ENCODE measurements at regions not wholly inside any gene's neighbourhood (a gene's known extent, or its start where the extent isn't known, plus 50 kb on each side); places are given as distances from the start of the nearest gene placed in this dataset.
"Not testable (repeated sequence)": the region's sequence is repeated elsewhere in the genome, so short reads cannot be mapped to it uniquely, and the experiment has no call there.

DNA sequence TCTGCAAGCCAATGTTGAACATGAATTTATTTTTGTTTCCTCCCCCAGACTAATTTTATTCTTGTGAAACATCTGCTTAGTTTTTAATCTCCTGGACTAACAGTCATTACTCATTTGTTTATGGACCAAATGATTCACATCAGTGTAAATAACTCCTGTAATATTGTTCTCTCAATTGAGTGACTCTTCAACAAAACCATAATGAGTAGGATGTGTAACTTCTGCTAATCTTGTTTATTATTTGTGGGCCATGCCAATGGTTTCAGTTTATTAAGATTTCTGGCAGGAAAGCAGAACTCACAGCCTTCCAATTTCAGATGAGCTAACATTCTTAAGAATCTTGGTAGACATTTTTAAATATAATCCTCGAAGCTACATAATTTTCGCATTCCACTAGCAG lies 1216.3 kb upstream of the GOT2 start:
- DNase-seq, result peak; percentile 6
- POLR2A ChIA-PET (ENCODE audit: unreplicated experiment), result no interaction called here
- no peak for ATAC-seq

GRCh38 chr16:59944041-59944440 lies 1209.9 kb upstream of the GOT2 start:
- H3K9me3 ChIP-seq (ENCODE audit: low read length); intact Hi-C loops (cut with micrococcal nuclease); POLR2A ChIA-PET (ENCODE audit: unreplicated experiment); H3K4me2 ChIP-seq (ENCODE audit: low read length); BruUV-seq (replicated peaks); H3K27me3 ChIP-seq (ENCODE audit: low read length); H4K20me1 ChIP-seq (ENCODE audit: low read length); CTCF ChIA-PET; H3K4me1 ChIP-seq (ENCODE audit: insufficient read depth, low read length); H2AFZ ChIP-seq (ENCODE audit: low read length); H3K79me2 ChIP-seq (ENCODE audit: low read length); H3K9me2 ChIP-seq (replicated peaks; ENCODE audit: low read length); H3K4me3 ChIP-seq (ENCODE audit: low read length); H3K27ac ChIP-seq (ENCODE audit: low read length); ATAC-seq; DNase-seq; H3K9ac ChIP-seq (ENCODE audit: low read length); H3F3A ChIP-seq (ENCODE audit: low read length, unreplicated experiment); H3K36me3 ChIP-seq (ENCODE audit: low read depth, low read length): not testable (repeated sequence)

More for the DNA sequence above, 1216.3 kb upstream of the GOT2 start:
- no peaks in the 10 kb centered on the region for H3K9me3 ChIP-seq (ENCODE audit: low read length)
- H3K79me2 ChIP-seq (ENCODE audit: low read length), result no peaks in the 10 kb centered on the region
- no TSS peak for BruUV-seq (replicated peaks)
- CTCF ChIA-PET, result no interaction called here
- intact Hi-C loops (cut with micrococcal nuclease), result no loop called here
- H3K9ac ChIP-seq (ENCODE audit: low read length), result no peak overlapping the region
- H3K4me3 ChIP-seq (ENCODE audit: low read length), result no peak overlapping the region
- H3K27ac ChIP-seq (ENCODE audit: low read length), result no peak overlapping the region
- no peaks in the 10 kb centered on the region for H3F3A ChIP-seq (ENCODE audit: low read length, unreplicated experiment)
- H4K20me1 ChIP-seq (ENCODE audit: low read length), result no peaks in the 10 kb centered on the region
- no peaks in the 10 kb centered on the region for H3K36me3 ChIP-seq (ENCODE audit: low read depth, low read length)
- no peaks in the 10 kb centered on the region for H3K9me2 ChIP-seq (replicated peaks; ENCODE audit: low read length)
- no peaks in the 10 kb centered on the region for H3K4me1 ChIP-seq (ENCODE audit: insufficient read depth, low read length)
- H3K27me3 ChIP-seq (ENCODE audit: low read length), result no peaks in the 10 kb centered on the region
- H3K4me2 ChIP-seq (ENCODE audit: low read length), result no peak overlapping the region
- TF ChIP-seq EZH2 (IDR thresholded peaks at IDR 0.05; ENCODE audit: low read length, unreplicated experiment) (no peak), CTCF (conservative IDR thresholded peaks at IDR 0.05; ENCODE audit: low read depth, low read length) (no peak), EZH2phosphoT487 (IDR thresholded peaks at IDR 0.05; ENCODE audit: borderline replicate concordance, low read length) (no peak)
- no peak overlapping the region for H2AFZ ChIP-seq (ENCODE audit: low read length)

- ChIA-PET POLR2A (ENCODE audit: unreplicated experiment) (no interaction called here), CTCF (no interaction called here)
- intact Hi-C loops (cut with micrococcal nuclease), result no loop called here
- H3K27me3 ChIP-seq (ENCODE audit: low read length), result no peaks in the 10 kb centered on the region
- no peak for DNase-seq
- H3K79me2 ChIP-seq (ENCODE audit: low read length), result no peaks in the 10 kb centered on the region
- TF ChIP-seq CTCF (conservative IDR thresholded peaks at IDR 0.05; ENCODE audit: low read depth, low read length) (no peak), EZH2 (IDR thresholded peaks at IDR 0.05; ENCODE audit: low read length, unreplicated experiment) (no peak), EZH2phosphoT487 (IDR thresholded peaks at IDR 0.05; ENCODE audit: borderline replicate concordance, low read length) (no peak)
- ATAC-seq, result no peak
- H3K4me3 ChIP-seq (ENCODE audit: low read length), result no peak overlapping the region
- H3K9me3 ChIP-seq (ENCODE audit: low read length), result no peaks in the 10 kb centered on the region
- H3K9ac ChIP-seq (ENCODE audit: low read length), result no peak overlapping the region
- H3K27ac ChIP-seq (ENCODE audit: low read length), result no peak overlapping the region
- no peak overlapping the region for H3K4me2 ChIP-seq (ENCODE audit: low read length)
- no peaks in the 10 kb centered on the region for H3F3A ChIP-seq (ENCODE audit: low read length, unreplicated experiment)
- H3K36me3 ChIP-seq (ENCODE audit: low read depth, low read length), result no peaks in the 10 kb centered on the region
- no TSS peak for BruUV-seq (replicated peaks)
- no peak overlapping the region for H2AFZ ChIP-seq (ENCODE audit: low read length)
- no peaks in the 10 kb centered on the region for H4K20me1 ChIP-seq (ENCODE audit: low read length)
- no peaks in the 10 kb centered on the region for H3K4me1 ChIP-seq (ENCODE audit: insufficient read depth, low read length)
- H3K9me2 ChIP-seq (replicated peaks; ENCODE audit: low read length), result no peaks in the 10 kb centered on the region
These were observed 1207.5 kb upstream of the GOT2 start for GRCh38 chr16:59941594-59941993.

All from PC-3 (cell line).